ENCODE measurements at regions not wholly inside any gene's neighbourhood (a gene's known extent, or its start where the extent isn't known, plus 50 kb on each side); places are given as distances from the start of the nearest gene placed in this dataset.
"Not testable (repeated sequence)": the region's sequence is repeated elsewhere in the genome, so short reads cannot be mapped to it uniquely, and the experiment has no call there.

- not testable (repeated sequence) for H3K9me3 ChIP-seq (ENCODE audit: low read length); H3K27ac ChIP-seq (ENCODE audit: low read depth, low read length); H3K27me3 ChIP-seq (ENCODE audit: control insufficient read depth in 1 of 2, insufficient read depth in 2 of 2, low read length in 2 of 2); H3K36me3 ChIP-seq (ENCODE audit: insufficient read depth, low read length); H3K4me3 ChIP-seq (ENCODE audit: low read depth in 1 of 2, low read length in 2 of 2); H3K9ac ChIP-seq (ENCODE audit: low read length); H3K4me1 ChIP-seq (ENCODE audit: insufficient read depth, low read length)
Measured at GRCh38 chr15:84120903-84121302, 114.7 kb upstream of the GOLGA6L4 start.

DNA sequence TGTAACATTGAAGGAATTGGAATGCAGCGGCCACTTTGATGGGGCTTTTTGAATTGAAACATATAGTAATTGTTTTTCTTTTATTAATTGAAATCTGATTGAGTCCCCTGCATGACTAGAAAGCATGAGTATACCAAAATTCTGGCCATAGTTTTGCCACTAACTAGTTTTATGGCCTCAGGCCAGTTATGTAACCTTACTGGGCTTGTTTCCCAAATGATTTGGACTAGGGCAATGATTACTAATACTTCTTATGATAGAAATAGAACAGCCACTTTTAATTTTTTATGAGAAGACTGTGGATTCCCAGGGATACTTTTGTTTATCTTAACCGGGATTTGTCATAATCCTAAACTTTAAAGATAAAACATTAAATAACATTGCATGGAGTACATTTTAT lies 106.9 kb upstream of the GOLGA6L4 start:
- H3K4me1 ChIP-seq (ENCODE audit: insufficient read depth, low read length): not testable (repeated sequence)

DNA sequence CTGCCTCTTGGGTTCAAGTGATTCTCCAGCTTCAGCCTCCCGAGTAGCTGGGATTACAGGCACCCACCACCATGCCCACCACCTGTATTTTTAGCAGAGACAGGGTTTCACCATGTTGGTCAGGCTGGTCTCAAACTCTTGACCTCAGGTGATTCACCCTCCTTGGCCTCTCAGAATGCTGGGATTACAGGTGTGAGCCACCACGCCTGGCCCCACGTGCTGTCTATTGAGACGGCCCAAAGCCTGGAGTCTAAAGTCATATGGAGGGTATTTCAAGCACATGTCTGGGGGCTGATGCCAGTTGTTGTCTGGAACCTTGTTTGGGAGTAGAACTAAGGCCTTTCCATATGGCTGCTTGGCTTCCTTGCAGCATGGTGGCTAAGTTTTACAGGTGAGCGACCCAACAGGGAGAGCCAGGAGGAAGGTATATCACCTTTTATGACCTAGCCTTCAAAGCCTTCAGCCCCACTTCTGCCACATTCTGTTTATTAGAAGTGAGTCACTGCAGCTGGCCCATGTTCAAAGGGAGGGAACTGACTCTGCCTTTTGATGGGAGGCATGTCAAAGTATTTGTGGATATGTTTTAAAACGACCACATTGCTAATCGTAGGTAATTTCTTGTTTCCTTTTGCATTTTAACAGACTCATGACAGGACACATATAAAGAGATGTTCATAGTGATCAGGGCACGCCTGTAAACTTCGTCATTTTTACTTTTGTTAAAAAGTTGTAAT lies 105.3 kb upstream of the GOLGA6L4 start:
- H3K9ac ChIP-seq (ENCODE audit: low read length); H3K27me3 ChIP-seq (ENCODE audit: control insufficient read depth in 1 of 2, insufficient read depth in 2 of 2, low read length in 2 of 2); H3K36me3 ChIP-seq (ENCODE audit: insufficient read depth, low read length); H3K4me3 ChIP-seq (ENCODE audit: low read depth in 1 of 2, low read length in 2 of 2); H3K4me1 ChIP-seq (ENCODE audit: insufficient read depth, low read length); H3K9me3 ChIP-seq (ENCODE audit: low read length); H3K27ac ChIP-seq (ENCODE audit: low read depth, low read length): not testable (repeated sequence)

More for the DNA sequence above, 106.9 kb upstream of the GOLGA6L4 start:
- not testable (repeated sequence) for H3K9me3 ChIP-seq (ENCODE audit: low read length); H3K27me3 ChIP-seq (ENCODE audit: control insufficient read depth in 1 of 2, insufficient read depth in 2 of 2, low read length in 2 of 2); H3K4me3 ChIP-seq (ENCODE audit: low read depth in 1 of 2, low read length in 2 of 2); H3K9ac ChIP-seq (ENCODE audit: low read length); H3K27ac ChIP-seq (ENCODE audit: low read depth, low read length); H3K36me3 ChIP-seq (ENCODE audit: insufficient read depth, low read length)

DNA sequence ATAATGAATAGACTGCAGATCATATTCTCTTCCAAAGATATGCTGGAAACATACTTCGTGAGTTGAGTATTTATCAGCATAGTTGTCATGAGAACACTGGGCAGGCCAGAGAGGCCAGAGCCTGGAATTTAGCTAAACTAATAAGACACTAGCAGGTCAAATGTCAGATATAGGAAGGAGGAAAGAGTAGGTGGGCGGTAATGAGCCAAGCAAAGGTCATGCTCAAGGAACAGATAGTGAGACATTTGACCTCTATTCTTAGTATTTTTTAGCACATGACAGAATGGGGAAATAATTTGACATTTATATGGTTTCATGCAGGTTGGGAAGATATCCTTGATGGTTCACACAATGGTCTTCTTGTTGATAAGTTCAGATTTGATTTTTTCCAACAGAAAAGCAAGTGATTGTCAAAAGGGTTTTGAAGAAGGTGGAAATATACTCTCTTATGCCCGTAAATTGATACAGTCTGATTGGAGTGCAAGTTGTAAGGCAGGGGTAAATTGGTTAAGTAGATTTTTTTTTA lies 99.6 kb upstream of the GOLGA6L4 start:
- not testable (repeated sequence) for H3K9me3 ChIP-seq (ENCODE audit: low read length); H3K36me3 ChIP-seq (ENCODE audit: insufficient read depth, low read length); H3K4me3 ChIP-seq (ENCODE audit: low read depth in 1 of 2, low read length in 2 of 2); H3K27me3 ChIP-seq (ENCODE audit: control insufficient read depth in 1 of 2, insufficient read depth in 2 of 2, low read length in 2 of 2); H3K27ac ChIP-seq (ENCODE audit: low read depth, low read length); H3K9ac ChIP-seq (ENCODE audit: low read length); H3K4me1 ChIP-seq (ENCODE audit: insufficient read depth, low read length)

DNA sequence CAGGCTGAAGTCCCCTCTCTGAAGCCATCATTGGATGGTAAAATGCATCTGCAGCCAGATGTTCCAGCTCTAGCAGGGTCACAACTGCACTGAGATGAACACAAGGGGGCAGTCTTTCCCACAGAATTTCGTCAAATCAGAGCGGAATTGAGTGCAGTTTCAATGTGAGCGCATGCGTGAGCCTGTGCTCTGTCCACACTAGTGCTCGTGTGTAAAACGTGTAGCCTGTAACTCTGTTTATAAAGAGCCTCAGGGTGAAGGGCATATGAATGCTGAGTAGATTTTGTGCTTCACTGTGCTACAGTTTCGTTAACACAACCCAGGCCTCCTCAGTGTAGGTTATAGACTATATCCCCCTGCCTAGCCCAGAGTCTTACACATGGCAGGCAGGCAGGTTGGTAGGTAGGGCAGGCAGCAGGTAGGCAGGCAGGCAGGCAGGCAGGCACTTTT lies 92.7 kb upstream of the GOLGA6L4 start:
- no peak overlapping the region for H3K9ac ChIP-seq (ENCODE audit: low read length)
- no peaks in the 10 kb centered on the region for H3K4me1 ChIP-seq (ENCODE audit: insufficient read depth, low read length)
- H3K27me3 ChIP-seq (ENCODE audit: control insufficient read depth in 1 of 2, insufficient read depth in 2 of 2, low read length in 2 of 2): no peaks in the 10 kb centered on the region
- peak overlapping the region in 1 of 2 donors; percentile 15 for H3K4me3 ChIP-seq (ENCODE audit: low read depth in 1 of 2, low read length in 2 of 2)
- no peak overlapping the region for H3K27ac ChIP-seq (ENCODE audit: low read depth, low read length)
- no peaks in the 10 kb centered on the region for H3K9me3 ChIP-seq (ENCODE audit: low read length)
- H3K36me3 ChIP-seq (ENCODE audit: insufficient read depth, low read length): no peaks in the 10 kb centered on the region

GRCh38 chr15:84143753-84144314 lies 91.7 kb upstream of the GOLGA6L4 start:
- no peak overlapping the region for H3K27ac ChIP-seq (ENCODE audit: low read depth, low read length)
- H3K36me3 ChIP-seq (ENCODE audit: insufficient read depth, low read length): no peaks in the 10 kb centered on the region
- no peak overlapping the region for H3K9ac ChIP-seq (ENCODE audit: low read length)
- no peaks in the 10 kb centered on the region for H3K27me3 ChIP-seq (ENCODE audit: control insufficient read depth in 1 of 2, insufficient read depth in 2 of 2, low read length in 2 of 2)
- H3K4me3 ChIP-seq (ENCODE audit: low read depth in 1 of 2, low read length in 2 of 2): no peak overlapping the region
- no peaks in the 10 kb centered on the region for H3K9me3 ChIP-seq (ENCODE audit: low read length)
- no peaks in the 10 kb centered on the region for H3K4me1 ChIP-seq (ENCODE audit: insufficient read depth, low read length)

DNA sequence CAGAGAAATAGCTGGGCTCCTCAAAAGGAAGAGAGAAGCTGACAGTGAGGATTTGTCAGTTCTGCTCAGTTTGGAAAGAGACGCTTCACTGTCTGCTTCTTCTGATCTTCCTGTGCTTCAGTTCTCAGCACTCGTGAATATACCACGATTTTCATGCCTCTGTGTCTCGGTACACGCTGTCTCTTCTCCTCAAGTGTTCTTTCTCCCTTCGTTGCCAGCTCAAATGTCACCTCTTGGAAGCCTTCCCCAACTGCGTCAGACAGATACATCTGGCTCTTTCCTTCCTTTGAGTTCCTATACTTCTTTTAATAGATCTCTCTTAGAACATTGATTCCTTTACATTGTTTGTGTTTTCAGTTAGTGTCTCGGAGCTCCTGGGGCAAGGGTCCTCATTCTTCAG lies 90.6 kb upstream of the GOLGA6L4 start:
- not testable (repeated sequence) for H3K4me3 ChIP-seq (ENCODE audit: low read depth in 1 of 2, low read length in 2 of 2); H3K9me3 ChIP-seq (ENCODE audit: low read length); H3K9ac ChIP-seq (ENCODE audit: low read length); H3K4me1 ChIP-seq (ENCODE audit: insufficient read depth, low read length); H3K36me3 ChIP-seq (ENCODE audit: insufficient read depth, low read length); H3K27ac ChIP-seq (ENCODE audit: low read depth, low read length); H3K27me3 ChIP-seq (ENCODE audit: control insufficient read depth in 1 of 2, insufficient read depth in 2 of 2, low read length in 2 of 2)

GRCh38 chr15:84146299-84146698 lies 89.3 kb upstream of the GOLGA6L4 start:
- H3K27me3 ChIP-seq (ENCODE audit: control insufficient read depth in 1 of 2, insufficient read depth in 2 of 2, low read length in 2 of 2); H3K36me3 ChIP-seq (ENCODE audit: insufficient read depth, low read length); H3K9ac ChIP-seq (ENCODE audit: low read length); H3K27ac ChIP-seq (ENCODE audit: low read depth, low read length); H3K4me3 ChIP-seq (ENCODE audit: low read depth in 1 of 2, low read length in 2 of 2); H3K4me1 ChIP-seq (ENCODE audit: insufficient read depth, low read length); H3K9me3 ChIP-seq (ENCODE audit: low read length): not testable (repeated sequence)

GRCh38 chr15:84147307-84147706 lies 88.3 kb upstream of the GOLGA6L4 start:
- H3K27me3 ChIP-seq (ENCODE audit: control insufficient read depth in 1 of 2, insufficient read depth in 2 of 2, low read length in 2 of 2); H3K36me3 ChIP-seq (ENCODE audit: insufficient read depth, low read length); H3K4me1 ChIP-seq (ENCODE audit: insufficient read depth, low read length); H3K27ac ChIP-seq (ENCODE audit: low read depth, low read length); H3K4me3 ChIP-seq (ENCODE audit: low read depth in 1 of 2, low read length in 2 of 2); H3K9ac ChIP-seq (ENCODE audit: low read length); H3K9me3 ChIP-seq (ENCODE audit: low read length): not testable (repeated sequence)

GRCh38 chr15:84151205-84151931 lies 84.2 kb upstream of the GOLGA6L4 start:
- Histone ChIP-seq H3K27me3 (ENCODE audit: control insufficient read depth in 1 of 2, insufficient read depth in 2 of 2, low read length in 2 of 2) (no peaks in the 10 kb centered on the region), H3K9me3 (ENCODE audit: low read length) (no peaks in the 10 kb centered on the region), H3K4me3 (ENCODE audit: low read depth in 1 of 2, low read length in 2 of 2) (no peak overlapping the region), H3K27ac (ENCODE audit: low read depth, low read length) (no peak overlapping the region), H3K9ac (ENCODE audit: low read length) (no peak overlapping the region), H3K36me3 (ENCODE audit: insufficient read depth, low read length) (no peaks in the 10 kb centered on the region), H3K4me1 (ENCODE audit: insufficient read depth, low read length) (no peaks in the 10 kb centered on the region)

GRCh38 chr15:84152381-84152979 lies 83.1 kb upstream of the GOLGA6L4 start:
- H3K9ac ChIP-seq (ENCODE audit: low read length); H3K27ac ChIP-seq (ENCODE audit: low read depth, low read length); H3K4me1 ChIP-seq (ENCODE audit: insufficient read depth, low read length): not testable (repeated sequence)

More at GRCh38 chr15:84152381-84152979, 83.1 kb upstream of the GOLGA6L4 start:
- not testable (repeated sequence) for H3K36me3 ChIP-seq (ENCODE audit: insufficient read depth, low read length); H3K4me3 ChIP-seq (ENCODE audit: low read depth in 1 of 2, low read length in 2 of 2); H3K9me3 ChIP-seq (ENCODE audit: low read length); H3K27me3 ChIP-seq (ENCODE audit: control insufficient read depth in 1 of 2, insufficient read depth in 2 of 2, low read length in 2 of 2)
